Activated naive CD8-positive, alpha-beta T cell (primary cell): ENCODE measurements at regions not wholly inside any gene's neighbourhood (a gene's known extent, or its start where the extent isn't known, plus 50 kb on each side); places are given as distances from the start of the nearest gene placed in this dataset.
"Not testable (repeated sequence)": the region's sequence is repeated elsewhere in the genome, so short reads cannot be mapped to it uniquely, and the experiment has no call there.

Source experiments
- H3K27ac Mint-ChIP-seq: one replicate; pipeline ENCODE4 v1.8.0; 2021; ENCODE audit warnings: mixed read lengths
- H3K27me3 Mint-ChIP-seq: one replicate; pipeline ENCODE4 v1.8.0; 2021; ENCODE audit warnings: mixed read lengths
- H3K36me3 Mint-ChIP-seq: one replicate; pipeline ENCODE4 v1.8.0; 2021; ENCODE audit warnings: mixed read lengths
- H3K4me1 Mint-ChIP-seq: one replicate; pipeline ENCODE4 v1.8.0; 2021; ENCODE audit warnings: low read depth, mixed read lengths
- H3K4me3 Mint-ChIP-seq: one replicate; pipeline ENCODE4 v1.8.0; 2021; ENCODE audit warnings: mild to moderate bottlenecking, mixed read lengths
- H3K9me3 Mint-ChIP-seq: one replicate; pipeline ENCODE4 v1.8.0; 2021; ENCODE audit warnings: low read depth, mixed read lengths

DNA sequence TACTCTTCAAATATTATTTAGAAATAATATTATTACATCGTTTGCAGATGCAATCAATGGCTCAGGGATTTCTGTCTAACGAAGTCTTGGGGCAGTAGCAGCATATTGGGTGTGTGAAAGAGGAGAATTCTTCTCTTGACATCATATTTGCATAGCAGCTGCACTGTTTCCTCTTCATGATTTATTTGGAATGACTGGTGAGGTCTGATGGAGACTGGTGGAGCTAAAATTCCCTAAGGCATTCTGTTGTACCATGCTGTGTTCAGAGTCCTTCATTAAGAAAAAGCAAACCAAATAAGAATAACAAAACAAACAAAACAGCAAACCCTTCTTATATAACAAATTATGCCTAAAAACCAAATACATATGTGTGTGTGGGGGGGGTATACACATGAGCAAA lies 177.6 kb downstream of the DIRAS2 start:
- Mint-ChIP-seq H3K36me3 (no peaks in the 10 kb centered on the region), H3K4me1 (no peaks in the 10 kb centered on the region), H3K9me3 (no peaks in the 10 kb centered on the region), H3K4me3 (no peak overlapping the region), H3K27me3 (peaks cover 5% of the 10 kb centered on the region), H3K27ac (no peak overlapping the region)

- Mint-ChIP-seq H3K36me3 (no peaks in the 10 kb centered on the region), H3K4me3 (no peak overlapping the region), H3K27ac (no peak overlapping the region), H3K27me3 (peaks cover 7% of the 10 kb centered on the region), H3K9me3 (no peaks in the 10 kb centered on the region), H3K4me1 (no peaks in the 10 kb centered on the region)
Observed at GRCh38 chr9:90466441-90466840, 176.2 kb downstream of the DIRAS2 start.

DNA sequence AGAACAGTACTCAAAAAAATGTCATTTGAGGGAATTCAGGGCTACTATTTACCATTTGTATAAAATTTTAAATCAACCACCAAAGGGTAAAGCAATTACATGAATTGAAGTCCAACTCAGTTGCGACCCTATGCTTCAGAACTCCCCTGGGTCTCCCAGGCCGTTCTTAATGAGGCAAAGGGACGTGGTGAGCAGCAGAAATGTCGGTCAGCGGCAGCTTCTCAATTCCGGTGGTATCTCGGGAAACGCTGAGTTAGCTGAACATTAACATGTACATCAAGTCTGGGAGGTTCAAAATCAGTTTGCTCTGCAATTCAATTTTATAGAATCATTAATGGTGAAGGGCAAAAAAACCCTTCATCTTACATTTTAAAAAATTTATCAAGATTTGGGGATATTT lies 173.2 kb downstream of the DIRAS2 start:
- H3K27ac Mint-ChIP-seq = no peak overlapping the region
- H3K4me1 Mint-ChIP-seq = no peaks in the 10 kb centered on the region
- H3K27me3 Mint-ChIP-seq = peaks cover 5% of the 10 kb centered on the region
- no peaks in the 10 kb centered on the region for H3K9me3 Mint-ChIP-seq
- no peaks in the 10 kb centered on the region for H3K36me3 Mint-ChIP-seq
- H3K4me3 Mint-ChIP-seq = no peak overlapping the region

GRCh38 chr9:90469865-90470387 lies 172.7 kb downstream of the DIRAS2 start:
- no peaks in the 10 kb centered on the region for H3K36me3 Mint-ChIP-seq
- H3K27me3 Mint-ChIP-seq = peaks cover 5% of the 10 kb centered on the region
- H3K4me1 Mint-ChIP-seq = no peaks in the 10 kb centered on the region
- H3K4me3 Mint-ChIP-seq = no peak overlapping the region
- no peaks in the 10 kb centered on the region for H3K9me3 Mint-ChIP-seq
- H3K27ac Mint-ChIP-seq = no peak overlapping the region

DNA sequence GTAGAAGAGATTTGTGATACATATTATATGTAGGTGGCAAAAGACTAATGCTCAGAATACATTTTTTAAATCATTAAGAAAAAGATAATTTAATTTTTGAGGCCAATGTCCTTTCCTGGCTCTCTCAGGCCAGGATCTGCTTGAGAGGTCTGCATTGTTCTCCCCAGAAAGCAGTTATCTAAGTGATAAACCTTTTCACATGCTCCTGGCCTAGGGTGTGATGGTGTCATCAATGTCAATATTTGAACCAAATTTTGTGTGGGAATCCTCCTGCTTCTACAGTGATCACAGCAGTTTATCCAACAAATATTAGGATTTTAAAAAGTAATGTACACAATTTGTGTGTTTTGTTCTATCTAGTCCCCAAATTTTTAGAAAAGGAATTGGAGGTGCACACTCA lies 166.6 kb downstream of the DIRAS2 start:
- Mint-ChIP-seq H3K27me3 (peaks cover 1% of the 10 kb centered on the region), H3K36me3 (no peaks in the 10 kb centered on the region), H3K4me3 (no peak overlapping the region), H3K27ac (no peak overlapping the region), H3K9me3 (no peaks in the 10 kb centered on the region), H3K4me1 (no peaks in the 10 kb centered on the region)

- Mint-ChIP-seq H3K27ac (no peak overlapping the region), H3K4me3 (no peak overlapping the region), H3K9me3 (no peaks in the 10 kb centered on the region), H3K36me3 (no peaks in the 10 kb centered on the region), H3K4me1 (no peaks in the 10 kb centered on the region), H3K27me3 (no peaks in the 10 kb centered on the region)
Observed at GRCh38 chr9:90477535-90477934, 165.1 kb downstream of the DIRAS2 start.

DNA sequence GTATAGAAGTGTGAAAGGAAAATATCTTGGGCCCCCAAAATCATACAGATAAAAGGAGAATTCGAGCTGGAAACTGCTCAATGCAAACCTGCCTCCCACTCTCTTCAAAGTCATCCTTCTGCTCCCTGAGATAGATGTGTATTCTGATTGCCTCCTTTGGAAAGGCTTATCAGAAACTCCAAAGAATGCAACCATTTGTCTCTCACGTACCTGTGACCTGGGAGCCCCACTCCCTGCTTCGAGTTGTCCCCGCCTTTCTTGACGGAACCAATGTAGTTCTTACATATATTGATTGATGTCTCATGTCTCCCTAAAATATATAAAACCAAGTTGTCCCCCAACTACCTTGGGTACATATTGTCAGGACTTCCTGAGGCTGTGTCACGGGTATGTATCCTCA lies 163.8 kb downstream of the DIRAS2 start:
- Mint-ChIP-seq H3K9me3 (no peaks in the 10 kb centered on the region), H3K4me1 (no peaks in the 10 kb centered on the region), H3K27me3 (no peaks in the 10 kb centered on the region), H3K36me3 (no peaks in the 10 kb centered on the region), H3K27ac (no peak overlapping the region), H3K4me3 (no peak overlapping the region)

DNA sequence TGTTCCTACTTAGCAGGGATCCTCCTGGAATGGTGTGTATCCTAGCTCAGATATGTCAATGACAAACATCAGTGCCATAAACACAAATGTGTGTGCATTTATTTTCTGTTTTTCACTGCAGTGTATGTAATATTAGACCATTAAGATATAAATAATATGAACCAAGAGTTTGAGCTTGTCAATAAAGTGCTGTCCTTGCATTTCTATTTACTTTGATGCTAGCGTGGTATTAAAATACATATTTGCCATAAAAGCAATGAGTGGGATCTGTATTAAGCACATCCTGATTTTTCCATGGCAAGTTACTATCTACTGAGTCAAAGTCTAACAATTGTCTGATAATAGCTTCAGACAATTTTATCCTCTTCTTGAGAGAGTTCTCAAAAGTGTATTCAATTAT lies 157.6 kb downstream of the DIRAS2 start:
- H3K27me3 Mint-ChIP-seq = peaks cover 10% of the 10 kb centered on the region
- H3K4me1 Mint-ChIP-seq = no peaks in the 10 kb centered on the region
- H3K36me3 Mint-ChIP-seq = no peaks in the 10 kb centered on the region
- H3K9me3 Mint-ChIP-seq = peaks cover 7% of the 10 kb centered on the region
- H3K4me3 Mint-ChIP-seq = no peak overlapping the region
- H3K27ac Mint-ChIP-seq = no peak overlapping the region

DNA sequence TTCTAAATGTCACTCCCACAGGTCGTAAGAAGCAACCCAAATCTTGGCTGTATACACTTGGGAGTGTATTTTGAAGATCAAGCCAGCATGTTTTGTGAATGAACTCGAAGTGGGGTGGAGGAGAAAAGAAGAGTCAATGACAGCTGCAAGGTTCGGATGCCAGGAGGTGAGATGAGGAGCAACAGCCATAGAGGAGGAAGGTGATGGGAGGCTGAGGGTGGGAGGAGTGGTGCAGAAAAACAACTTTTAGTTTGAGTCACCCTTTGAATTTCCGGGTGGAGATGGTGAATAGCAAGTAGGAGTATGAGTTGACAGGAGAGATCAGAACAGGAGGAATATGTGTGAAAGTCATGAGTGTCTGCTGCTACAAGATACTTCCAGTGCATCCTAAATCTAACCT lies 153.6 kb downstream of the DIRAS2 start:
- Mint-ChIP-seq H3K9me3 (peaks cover 8% of the 10 kb centered on the region), H3K27ac (no peak overlapping the region), H3K4me3 (no peak overlapping the region), H3K36me3 (no peaks in the 10 kb centered on the region), H3K27me3 (peaks cover 20% of the 10 kb centered on the region), H3K4me1 (no peaks in the 10 kb centered on the region)

DNA sequence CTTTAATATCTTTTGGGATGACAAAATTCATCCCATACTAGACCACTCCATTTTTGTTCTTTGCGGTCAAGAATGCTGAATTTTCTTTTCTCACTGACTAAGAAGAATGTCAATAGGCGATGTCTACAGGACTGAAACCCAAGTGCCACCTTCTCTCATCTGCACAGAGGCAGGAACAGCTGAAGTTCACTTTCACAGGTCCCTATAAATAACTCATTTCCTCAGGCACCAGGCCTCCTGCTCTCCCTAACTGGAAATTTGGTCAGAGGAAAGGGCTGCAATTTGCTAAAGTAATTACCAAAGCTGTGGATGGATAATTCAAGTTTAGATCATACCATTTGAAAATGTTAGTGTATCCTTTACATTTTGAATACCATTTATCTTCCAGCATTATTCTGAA lies 142.9 kb downstream of the DIRAS2 start:
- Mint-ChIP-seq H3K27ac (no peak overlapping the region), H3K9me3 (no peaks in the 10 kb centered on the region)

GRCh38 chr9:90502134-90502533 lies 140.5 kb downstream of the DIRAS2 start:
- Mint-ChIP-seq H3K27me3 (no peaks in the 10 kb centered on the region), H3K4me3 (no peak overlapping the region), H3K9me3 (no peaks in the 10 kb centered on the region), H3K36me3 (no peaks in the 10 kb centered on the region), H3K27ac (no peak overlapping the region), H3K4me1 (no peaks in the 10 kb centered on the region)

More for the DNA sequence above, 142.9 kb downstream of the DIRAS2 start:
- no peaks in the 10 kb centered on the region for H3K36me3 Mint-ChIP-seq
- H3K27me3 Mint-ChIP-seq = peaks cover 3% of the 10 kb centered on the region
- H3K4me1 Mint-ChIP-seq = no peaks in the 10 kb centered on the region
- no peak overlapping the region for H3K4me3 Mint-ChIP-seq

DNA sequence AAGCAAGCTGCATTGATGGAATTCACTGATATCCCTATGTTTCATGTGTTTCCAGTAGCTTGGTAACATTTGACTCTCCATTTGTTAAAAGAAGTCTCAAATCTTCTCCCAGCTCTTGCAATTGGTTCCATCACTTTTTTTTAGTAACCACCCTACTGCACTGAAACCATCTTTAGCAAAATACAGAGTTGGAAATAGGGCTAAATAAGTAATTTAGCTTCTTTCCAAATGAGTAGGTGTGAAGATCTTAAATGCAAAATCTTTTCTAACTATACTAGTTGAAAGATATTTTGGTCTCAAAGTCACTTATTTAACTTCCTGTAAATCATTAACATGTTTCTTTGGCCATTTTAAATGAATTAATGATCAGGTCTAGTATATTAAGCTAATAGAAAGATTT lies 138.1 kb downstream of the DIRAS2 start:
- Mint-ChIP-seq H3K4me1 (peaks cover under 1% of the 10 kb centered on the region), H3K27ac (no peak overlapping the region), H3K9me3 (no peaks in the 10 kb centered on the region), H3K36me3 (no peaks in the 10 kb centered on the region), H3K4me3 (no peak overlapping the region), H3K27me3 (no peaks in the 10 kb centered on the region)

- Mint-ChIP-seq H3K4me3 (no peak overlapping the region), H3K27me3 (no peaks in the 10 kb centered on the region), H3K9me3 (no peaks in the 10 kb centered on the region), H3K4me1 (peaks cover 2% of the 10 kb centered on the region), H3K27ac (no peak overlapping the region), H3K36me3 (no peaks in the 10 kb centered on the region)
Observed at GRCh38 chr9:90505695-90506094, 136.9 kb downstream of the DIRAS2 start.

DNA sequence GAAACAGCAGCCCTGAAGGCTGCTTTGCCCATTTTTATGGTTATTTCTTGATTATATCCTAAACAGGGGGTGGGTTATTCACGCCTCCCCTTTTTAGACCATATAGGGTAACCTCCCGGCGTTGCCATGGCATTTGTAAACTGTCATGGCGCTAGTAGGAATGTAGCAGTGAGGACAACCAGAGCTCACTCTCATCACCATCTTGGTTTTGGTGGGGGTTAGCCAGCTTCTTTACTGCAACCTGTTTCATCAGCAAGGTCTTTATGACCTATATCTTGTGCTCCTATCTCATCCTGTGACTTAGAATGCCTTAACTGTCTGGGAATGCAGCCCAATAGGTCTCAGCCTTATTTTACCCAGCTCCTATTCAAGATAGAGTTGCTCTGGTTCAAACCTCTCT lies 136.2 kb downstream of the DIRAS2 start:
- H3K36me3 Mint-ChIP-seq, H3K4me3 Mint-ChIP-seq, H3K4me1 Mint-ChIP-seq, H3K9me3 Mint-ChIP-seq, H3K27ac Mint-ChIP-seq, H3K27me3 Mint-ChIP-seq: not testable (repeated sequence)

GRCh38 chr9:90507621-90508020 lies 135.0 kb downstream of the DIRAS2 start:
- Mint-ChIP-seq H3K36me3 (no peaks in the 10 kb centered on the region), H3K9me3 (no peaks in the 10 kb centered on the region), H3K27ac (no peak overlapping the region), H3K4me3 (no peak overlapping the region), H3K27me3 (peaks cover 3% of the 10 kb centered on the region), H3K4me1 (peaks cover 2% of the 10 kb centered on the region)

GRCh38 chr9:90508940-90509339 lies 133.7 kb downstream of the DIRAS2 start:
- Mint-ChIP-seq H3K4me1 (peaks cover 2% of the 10 kb centered on the region), H3K27ac (no peak overlapping the region), H3K4me3 (no peak overlapping the region), H3K27me3 (peaks cover 3% of the 10 kb centered on the region), H3K9me3 (no peaks in the 10 kb centered on the region), H3K36me3 (no peaks in the 10 kb centered on the region)
